ENCODE measurements at regions not wholly inside any gene's neighbourhood (a gene's known extent, or its start where the extent isn't known, plus 50 kb on each side); places are given as distances from the start of the nearest gene placed in this dataset.

GRCh38 chr2:66270247-66270646, 164.7 kb upstream of the MEIS1 start:
- no peaks in the 10 kb centered on the region for H3K9me3 ChIP-seq (ENCODE audit: control insufficient read depth, insufficient read depth, low read length)
- no peak overlapping the region for H2BK120ac ChIP-seq (ENCODE audit: low read depth, low read length)
- H3K4me3 ChIP-seq (ENCODE audit: insufficient read depth, low read depth, low read length) = no peak overlapping the region
- no peak overlapping the region for H4K5ac ChIP-seq (ENCODE audit: low read depth, low read length)
- 80% methylated on average over 1 of the region's 1 CpG; no CpG with 5 or more reads in 1 of the 2 experiments for WGBS, 2 experiments (ENCODE audit: extremely low coverage in 2 of 2, insufficient read length in 1 of 2)
- no peaks in the 10 kb centered on the region; the same call in 1 of the 2 replicates for H3K9me1 ChIP-seq (ENCODE audit: insufficient read depth, low read length)
- no peak overlapping the region for H2BK15ac ChIP-seq (ENCODE audit: low read depth, low read length)
- TF ChIP-seq MAZ (IDR thresholded peaks at IDR 0.05; ENCODE audit: borderline replicate concordance, low read depth, low read length) = no peak
- no peak for TF ChIP-seq RFX5 (IDR thresholded peaks at IDR 0.05; ENCODE audit: low read depth, low read length)
- TF ChIP-seq NFE2L2 (IDR thresholded peaks at IDR 0.05; ENCODE audit: low read depth, low read length) = no peak
- no peak for TF ChIP-seq FOS (IDR thresholded peaks at IDR 0.05; ENCODE audit: low read depth, low read length)
- no peak for TF ChIP-seq RAD21 (IDR thresholded peaks at IDR 0.05; ENCODE audit: low read length)
- no peak for TF ChIP-seq CHD1 (IDR thresholded peaks at IDR 0.05; ENCODE audit: low read depth, low read length)
- TF ChIP-seq ELK1 (IDR thresholded peaks at IDR 0.05; ENCODE audit: borderline replicate concordance, low read depth, low read length) = no peak
- no peak for TF ChIP-seq POLR2A (IDR thresholded peaks at IDR 0.05; ENCODE audit: low read depth, low read length)
- H3K56ac ChIP-seq (ENCODE audit: extremely low read depth, insufficient read depth, low read length) = no peak overlapping the region
- ChIA-PET CTCF (no interaction called here), POLR2A (ENCODE audit: unreplicated experiment) (no interaction called here)
- no peak overlapping the region for H3K14ac ChIP-seq (replicated peaks; ENCODE audit: low read depth, low read length)
- no peak overlapping the region for H2AK9ac ChIP-seq (replicated peaks; ENCODE audit: low read depth, low read length, poor library complexity)
- no peak overlapping the region for H2BK20ac ChIP-seq (ENCODE audit: low read depth, low read length)
- H4K8ac ChIP-seq (ENCODE audit: low read depth in 2 of 2, low read length in 2 of 2) = no peak overlapping the region
- in situ Hi-C loops (cut with MboI; ENCODE audit: low sequenced_read_pairs) (no loop called here), dilution Hi-C loops (cut with HindIII; ENCODE audit: low sequenced_read_pairs, unreplicated experiment) (no loop called here), intact Hi-C loops (cut with micrococcal nuclease) (no loop called here)
- H2BK5ac ChIP-seq (ENCODE audit: low read depth, low read length, poor library complexity, severe bottlenecking) = no peak overlapping the region
- no peaks in the 10 kb centered on the region for H3K4me1 ChIP-seq (ENCODE audit: control insufficient read depth, insufficient read depth, low read length)
- no peak for DNase-seq
- no TSS peak for BruUV-seq (replicated peaks)
- no peaks in the 10 kb centered on the region for H4K20me1 ChIP-seq (ENCODE audit: insufficient read depth, low read length)
- no peak overlapping the region for H3K18ac ChIP-seq (ENCODE audit: low read depth, low read length)
- H3K27me3 ChIP-seq (ENCODE audit: control insufficient read depth, insufficient read depth, low read length) = peaks cover 3% of the 10 kb centered on the region; the same call in 1 of the 2 replicates
- H3K27ac ChIP-seq (ENCODE audit: insufficient read depth, low read length) = no peak overlapping the region
- no peaks in the 10 kb centered on the region for H3K36me3 ChIP-seq (ENCODE audit: control insufficient read depth, insufficient read depth, low read length)
- H2AFZ ChIP-seq (replicated peaks; ENCODE audit: low read length, poor library complexity) = no peak overlapping the region
- no peak overlapping the region for H3K23ac ChIP-seq (ENCODE audit: low read depth, low read length)
- H2AK5ac ChIP-seq (ENCODE audit: low read depth, low read length) = no peak overlapping the region
- H3K9ac ChIP-seq (ENCODE audit: low read depth, low read length) = no peak overlapping the region
- no peak for ATAC-seq (ENCODE audit: low read depth)
- no peaks in the 10 kb centered on the region for H3K79me1 ChIP-seq (ENCODE audit: low read depth in 1 of 2, low read length in 2 of 2)
- no peak overlapping the region for H3K4ac ChIP-seq (ENCODE audit: low read depth, low read length)
- no peak overlapping the region for H4K91ac ChIP-seq (ENCODE audit: insufficient read depth, low read depth, low read length)
- H3K4me2 ChIP-seq (ENCODE audit: low read depth, low read length) = no peak overlapping the region

Data from IMR-90 (cell line).